ENCODE measurements at regions not wholly inside any gene's neighbourhood (a gene's known extent, or its start where the extent isn't known, plus 50 kb on each side); places are given as distances from the start of the nearest gene placed in this dataset.

DNA sequence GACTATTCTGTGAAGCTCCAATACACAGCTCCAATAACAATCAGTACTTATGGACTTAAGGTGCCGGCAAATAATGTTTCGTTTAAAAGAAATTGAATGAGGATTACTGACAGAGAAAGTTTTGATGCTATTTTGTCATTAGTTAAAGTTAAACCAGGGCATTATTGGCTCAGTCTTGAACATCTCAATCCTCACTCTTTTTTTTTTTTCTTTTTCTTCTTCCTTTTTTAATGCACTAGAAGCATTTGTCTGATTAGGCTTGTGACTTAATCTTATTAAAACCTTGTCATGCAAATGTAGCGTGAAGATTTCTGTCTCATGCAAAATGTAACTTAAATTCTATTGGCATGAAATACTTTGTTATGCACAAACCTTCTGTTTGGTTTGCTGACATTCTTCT is 346.8 kb upstream of the ADGRL2 start:
- no peak for DNase-seq (ENCODE audit: low spot score)
- TF ChIP-seq, protein P1, sequence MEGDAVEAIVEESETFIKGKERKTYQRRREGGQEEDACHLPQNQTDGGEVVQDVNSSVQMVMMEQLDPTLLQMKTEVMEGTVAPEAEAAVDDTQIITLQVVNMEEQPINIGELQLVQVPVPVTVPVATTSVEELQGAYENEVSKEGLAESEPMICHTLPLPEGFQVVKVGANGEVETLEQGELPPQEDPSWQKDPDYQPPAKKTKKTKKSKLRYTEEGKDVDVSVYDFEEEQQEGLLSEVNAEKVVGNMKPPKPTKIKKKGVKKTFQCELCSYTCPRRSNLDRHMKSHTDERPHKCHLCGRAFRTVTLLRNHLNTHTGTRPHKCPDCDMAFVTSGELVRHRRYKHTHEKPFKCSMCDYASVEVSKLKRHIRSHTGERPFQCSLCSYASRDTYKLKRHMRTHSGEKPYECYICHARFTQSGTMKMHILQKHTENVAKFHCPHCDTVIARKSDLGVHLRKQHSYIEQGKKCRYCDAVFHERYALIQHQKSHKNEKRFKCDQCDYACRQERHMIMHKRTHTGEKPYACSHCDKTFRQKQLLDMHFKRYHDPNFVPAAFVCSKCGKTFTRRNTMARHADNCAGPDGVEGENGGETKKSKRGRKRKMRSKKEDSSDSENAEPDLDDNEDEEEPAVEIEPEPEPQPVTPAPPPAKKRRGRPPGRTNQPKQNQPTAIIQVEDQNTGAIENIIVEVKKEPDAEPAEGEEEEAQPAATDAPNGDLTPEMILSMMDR (IDR thresholded peaks at IDR 0.05; ENCODE audit: extremely low read depth, insufficient read depth, missing control alignments) = no peak
- in situ Hi-C loops (cut with MboI; ENCODE audit: low pct_unique_long_range_greater_than_20kb, low sequenced_read_pairs, unreplicated experiment) = no loop called here

DNA sequence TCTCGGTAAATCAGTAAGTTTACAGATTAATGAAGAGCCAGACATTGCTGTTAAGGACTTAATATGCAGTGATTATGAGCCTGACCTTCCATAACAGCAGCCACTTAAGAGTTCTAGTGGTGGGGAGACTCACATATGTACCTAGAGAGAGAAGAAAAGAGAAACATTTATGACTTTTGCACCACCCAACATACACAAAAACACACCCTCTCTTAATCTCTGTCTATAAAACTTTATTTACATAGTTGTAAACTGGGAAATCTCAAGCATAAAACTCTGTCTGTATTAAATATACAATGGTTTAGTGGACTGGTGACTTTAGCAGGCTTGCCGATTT is 347.4 kb upstream of the ADGRL2 start:
- in situ Hi-C loops (cut with MboI; ENCODE audit: low pct_unique_long_range_greater_than_20kb, low sequenced_read_pairs, unreplicated experiment) = no loop called here
- TF ChIP-seq, protein P1 (IDR thresholded peaks at IDR 0.05; ENCODE audit: extremely low read depth, insufficient read depth, missing control alignments) = no peak
- DNase-seq (ENCODE audit: low spot score) = no peak

DNA sequence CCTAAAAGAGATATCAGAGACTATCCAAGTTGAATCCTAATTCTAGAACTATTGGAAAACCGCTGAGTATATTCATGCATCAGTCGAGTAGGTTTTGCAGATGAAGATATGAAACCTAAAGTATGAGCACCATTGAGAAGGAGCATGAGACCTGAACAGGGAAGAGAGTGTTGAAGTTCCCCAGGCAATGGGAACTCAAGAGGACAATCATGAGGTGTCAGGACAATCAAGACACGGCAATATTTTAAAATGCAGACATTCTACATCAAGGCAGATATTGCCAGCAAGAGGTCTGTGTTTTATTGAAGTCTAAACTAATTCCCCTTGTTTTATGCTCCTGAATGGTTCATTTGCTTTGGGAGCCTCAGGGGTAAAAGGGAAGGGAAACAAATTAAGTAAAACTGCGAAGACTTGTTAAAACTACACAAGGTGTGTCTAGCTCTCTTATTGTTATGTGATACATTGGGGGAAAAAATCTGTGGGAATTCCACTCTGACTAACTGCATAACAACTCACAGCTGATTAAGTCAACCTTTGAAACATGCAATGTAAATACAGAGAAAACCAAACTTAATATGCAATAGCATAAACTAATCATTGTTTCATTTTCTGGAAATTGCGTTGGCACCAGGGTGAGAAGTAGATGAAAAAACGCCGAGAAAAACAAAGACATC is 347.9 kb upstream of the ADGRL2 start:
- in situ Hi-C loops (cut with MboI; ENCODE audit: low pct_unique_long_range_greater_than_20kb, low sequenced_read_pairs, unreplicated experiment) = no loop called here
- TF ChIP-seq, protein P1 (IDR thresholded peaks at IDR 0.05; ENCODE audit: extremely low read depth, insufficient read depth, missing control alignments) = no peak

DNA sequence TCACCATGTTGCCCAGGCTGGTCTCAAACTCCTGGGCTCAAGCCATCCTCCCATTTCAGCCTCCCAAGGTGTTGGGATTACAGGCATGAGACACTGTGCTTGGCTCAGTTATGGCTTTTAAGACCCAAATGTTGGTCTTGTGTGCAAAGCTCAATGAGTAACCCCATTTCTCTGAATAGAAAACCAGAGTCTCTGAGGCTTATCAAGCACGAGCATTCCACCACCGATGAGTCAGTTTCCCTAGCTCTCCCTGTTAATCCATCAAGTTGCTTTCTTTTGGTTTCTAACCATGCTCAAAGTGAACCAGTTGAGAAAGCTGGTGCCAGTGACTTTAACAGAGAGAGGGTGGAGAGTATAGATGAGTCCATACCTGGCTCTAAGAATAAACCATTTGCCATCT is 350.9 kb upstream of the ADGRL2 start:
- TF ChIP-seq, protein P1 (IDR thresholded peaks at IDR 0.05; ENCODE audit: extremely low read depth, insufficient read depth, missing control alignments) = no peak
- in situ Hi-C loops (cut with MboI; ENCODE audit: low pct_unique_long_range_greater_than_20kb, low sequenced_read_pairs, unreplicated experiment) = no loop called here
- DNase-seq (ENCODE audit: low spot score) = no peak

More for the DNA sequence above, 347.9 kb upstream of the ADGRL2 start:
- no peak for DNase-seq (ENCODE audit: low spot score)

DNA sequence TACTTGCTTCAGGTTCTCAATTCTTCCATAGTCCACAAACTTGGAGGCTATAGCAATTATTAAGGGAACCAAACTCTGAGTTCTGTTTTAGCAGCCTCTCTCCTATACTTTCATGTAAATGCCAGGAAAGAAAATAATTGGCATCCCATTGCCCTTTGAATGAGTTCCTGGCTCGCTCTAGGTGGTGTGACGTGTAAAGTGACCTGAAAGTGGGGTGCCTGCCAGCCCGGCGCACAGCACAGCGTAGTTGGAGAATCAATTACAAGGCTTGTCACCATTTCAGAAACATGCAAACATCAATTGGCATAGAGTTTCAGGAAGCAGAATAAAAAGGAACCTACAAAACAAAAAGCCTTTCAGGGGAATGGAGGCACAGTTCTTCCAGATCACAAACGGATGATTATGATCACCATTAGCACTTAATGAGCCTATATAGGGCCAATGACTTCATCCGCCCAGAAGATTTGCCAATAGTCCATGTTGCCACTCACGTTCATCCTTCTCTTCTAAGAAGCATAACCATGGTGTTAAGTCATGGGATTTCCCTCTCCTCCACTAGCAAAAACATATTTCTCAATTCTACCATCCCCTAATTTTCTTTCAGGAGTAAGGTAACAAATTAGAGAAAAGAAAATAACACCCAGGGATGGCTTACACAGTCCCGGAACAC is 354.6 kb upstream of the ADGRL2 start:
- in situ Hi-C loops (cut with MboI; ENCODE audit: low pct_unique_long_range_greater_than_20kb, low sequenced_read_pairs, unreplicated experiment) = no loop called here
- no peak for DNase-seq (ENCODE audit: low spot score)
- TF ChIP-seq, protein P1 (IDR thresholded peaks at IDR 0.05; ENCODE audit: extremely low read depth, insufficient read depth, missing control alignments) = no peak

DNA sequence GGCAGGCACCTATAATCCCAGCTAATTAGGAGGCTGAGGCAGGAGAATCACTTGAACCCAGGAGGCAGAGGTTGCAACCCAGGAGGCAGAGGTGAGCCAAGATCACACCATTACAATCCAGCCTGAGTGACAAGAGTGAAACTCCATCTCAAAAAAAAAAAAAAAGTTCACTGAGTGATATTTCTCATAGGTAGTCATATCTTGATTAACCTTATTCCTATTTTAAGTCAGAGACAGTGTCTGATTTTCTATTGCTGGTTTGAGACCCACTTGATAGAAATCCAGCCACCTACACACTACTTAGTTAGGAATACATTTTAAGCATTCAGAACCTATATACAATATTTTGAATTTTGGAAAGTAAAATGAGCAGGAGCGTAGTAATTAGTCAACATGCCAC is 357.4 kb upstream of the ADGRL2 start:
- DNase-seq (ENCODE audit: low spot score) = no peak
- in situ Hi-C loops (cut with MboI; ENCODE audit: low pct_unique_long_range_greater_than_20kb, low sequenced_read_pairs, unreplicated experiment) = no loop called here
- TF ChIP-seq, protein P1 (IDR thresholded peaks at IDR 0.05; ENCODE audit: extremely low read depth, insufficient read depth, missing control alignments) = no peak

Data from GM13977 (cell line).